ENCODE measurements at regions not wholly inside any gene's neighbourhood (a gene's known extent, or its start where the extent isn't known, plus 50 kb on each side); places are given as distances from the start of the nearest gene placed in this dataset.
"Not testable (repeated sequence)": the region's sequence is repeated elsewhere in the genome, so short reads cannot be mapped to it uniquely, and the experiment has no call there.

DNA sequence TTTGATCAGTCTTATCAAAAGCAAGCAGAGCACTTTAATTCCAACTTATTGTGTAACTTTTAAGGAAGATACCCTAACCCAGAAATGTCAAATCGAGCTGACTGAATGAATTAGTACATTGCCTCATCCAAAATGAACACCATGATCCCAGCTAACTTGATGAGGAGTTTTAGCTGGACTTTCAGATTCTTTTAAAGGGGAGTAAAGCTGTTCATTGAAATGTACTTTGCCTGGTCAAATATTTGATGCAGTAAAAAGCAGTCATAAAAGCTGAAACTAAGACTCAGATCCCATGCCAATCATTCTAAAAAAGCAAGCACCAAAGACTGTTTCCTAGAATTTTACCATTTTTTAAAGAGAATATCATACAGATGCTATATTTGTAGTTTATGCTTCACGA lies 114.1 kb downstream of the FSCB start:
- no peaks in the 10 kb centered on the region for H3K36me3 ChIP-seq (ENCODE audit: control insufficient read depth, insufficient read depth, low read length)
- H3K4me3 ChIP-seq (ENCODE audit: low read length), result no peak overlapping the region
- H3K27ac ChIP-seq (ENCODE audit: low read length), result no peak overlapping the region
- no peaks in the 10 kb centered on the region for H3K4me1 ChIP-seq (ENCODE audit: control insufficient read depth, insufficient read depth, low read length)
- no CpG with 5 or more reads among the region's 2 CpGs for WGBS (ENCODE audit: insufficient coverage)
- DNase-seq, result no peak
- H3K27me3 ChIP-seq (ENCODE audit: control insufficient read depth, insufficient read depth, low read length), result no peaks in the 10 kb centered on the region
- H3K9me3 ChIP-seq (replicated peaks; ENCODE audit: control insufficient read depth, low read depth, low read length), result no peaks in the 10 kb centered on the region

DNA sequence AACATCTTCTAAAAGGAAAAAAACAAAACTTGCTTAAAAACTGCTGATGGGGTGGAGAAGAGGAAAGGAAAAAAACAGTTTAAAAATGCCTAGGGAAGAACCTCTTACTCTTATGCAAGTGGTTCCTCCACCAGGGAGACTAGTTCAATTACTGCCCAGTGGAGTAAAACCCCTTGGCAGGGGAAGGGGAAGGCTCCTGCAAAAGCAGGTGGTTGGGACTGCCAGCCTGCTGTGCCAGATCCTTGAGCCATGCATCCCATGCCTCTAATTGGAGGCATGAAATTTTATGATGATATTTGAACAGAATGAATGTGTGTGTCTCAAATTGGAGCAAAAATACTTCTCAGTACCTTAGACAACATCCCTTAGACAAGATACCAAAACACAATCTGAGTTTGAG lies 118.8 kb downstream of the FSCB start:
- Histone ChIP-seq H3K9me3 (replicated peaks; ENCODE audit: control insufficient read depth, low read depth, low read length) (no peaks in the 10 kb centered on the region), H3K27me3 (ENCODE audit: control insufficient read depth, insufficient read depth, low read length) (no peaks in the 10 kb centered on the region), H3K36me3 (ENCODE audit: control insufficient read depth, insufficient read depth, low read length) (no peaks in the 10 kb centered on the region), H3K4me1 (ENCODE audit: control insufficient read depth, insufficient read depth, low read length) (no peaks in the 10 kb centered on the region), H3K27ac (ENCODE audit: low read length) (no peak overlapping the region), H3K4me3 (ENCODE audit: low read length) (no peak overlapping the region)
- no peak for DNase-seq

- DNase-seq, result no peak
- H3K36me3 ChIP-seq (ENCODE audit: control insufficient read depth, insufficient read depth, low read length), result no peaks in the 10 kb centered on the region
- 92% methylated on average over 4 of the region's 6 CpGs for WGBS (ENCODE audit: insufficient coverage)
- H3K27me3 ChIP-seq (ENCODE audit: control insufficient read depth, insufficient read depth, low read length), result no peaks in the 10 kb centered on the region
- no peaks in the 10 kb centered on the region for H3K4me1 ChIP-seq (ENCODE audit: control insufficient read depth, insufficient read depth, low read length)
- no peaks in the 10 kb centered on the region for H3K9me3 ChIP-seq (replicated peaks; ENCODE audit: control insufficient read depth, low read depth, low read length)
- H3K27ac ChIP-seq (ENCODE audit: low read length), result no peak overlapping the region
- H3K4me3 ChIP-seq (ENCODE audit: low read length), result no peak overlapping the region
Observed at GRCh38 chr14:44385906-44386305, 121.2 kb downstream of the FSCB start.

DNA sequence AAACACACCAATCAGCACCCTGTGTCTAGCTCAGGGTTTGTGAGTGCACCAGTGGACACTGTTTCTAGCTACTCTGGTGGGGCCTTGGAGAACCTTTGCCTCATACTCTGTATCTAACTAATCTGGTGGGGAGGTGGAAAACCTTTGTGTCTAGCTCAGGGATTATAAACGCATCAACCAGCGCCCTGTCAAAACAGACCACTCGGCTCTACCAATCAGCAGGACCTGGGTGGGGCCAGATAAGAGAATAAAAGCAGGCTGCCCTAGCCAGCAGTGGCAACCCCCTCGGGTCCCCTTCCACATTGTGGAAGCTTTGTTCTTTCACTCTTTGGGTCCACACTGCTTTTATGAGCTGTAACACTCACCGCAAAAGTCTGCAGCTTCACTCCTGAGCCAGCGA lies 121.8 kb downstream of the FSCB start:
- H3K9me3 ChIP-seq (replicated peaks; ENCODE audit: control insufficient read depth, low read depth, low read length); H3K27me3 ChIP-seq (ENCODE audit: control insufficient read depth, insufficient read depth, low read length); H3K4me3 ChIP-seq (ENCODE audit: low read length); H3K27ac ChIP-seq (ENCODE audit: low read length); DNase-seq; H3K36me3 ChIP-seq (ENCODE audit: control insufficient read depth, insufficient read depth, low read length); H3K4me1 ChIP-seq (ENCODE audit: control insufficient read depth, insufficient read depth, low read length): not testable (repeated sequence)
- 95% methylated on average over 5 of the region's 6 CpGs for WGBS (ENCODE audit: insufficient coverage)

DNA sequence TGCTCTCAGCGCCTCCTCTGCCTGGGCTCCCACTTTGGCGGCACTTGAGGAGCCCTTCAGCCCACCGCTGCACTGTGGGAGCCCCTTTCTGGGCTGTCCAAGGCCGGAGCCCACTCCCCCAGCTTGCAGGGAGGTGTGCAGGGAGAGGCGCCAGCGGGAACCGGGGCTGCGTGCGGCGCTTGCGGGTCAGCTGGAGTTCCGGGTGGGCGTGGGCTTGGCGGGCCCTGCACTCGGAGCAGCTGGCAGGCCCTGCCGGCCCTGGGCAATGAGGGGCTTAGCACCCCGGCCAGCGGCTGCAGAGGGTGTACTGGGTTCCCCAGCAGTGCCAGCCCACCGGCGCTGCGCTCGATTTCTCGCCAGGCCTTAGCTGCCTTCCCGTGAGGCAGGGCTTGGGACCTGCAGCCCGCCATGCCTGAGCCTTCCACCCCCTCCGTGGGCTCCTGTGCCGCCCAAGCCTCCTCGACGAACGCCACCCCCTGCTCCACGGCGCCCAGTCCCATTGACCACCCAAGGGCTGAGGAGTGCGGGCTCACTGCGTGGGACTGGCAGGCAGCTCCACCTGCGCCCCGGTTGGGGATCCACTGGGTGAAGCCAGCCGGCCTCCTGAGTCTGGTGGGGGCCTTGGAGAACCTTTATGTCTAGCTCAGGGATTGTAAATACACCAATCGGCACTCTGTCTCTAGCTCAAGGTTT lies 122.3 kb downstream of the FSCB start:
- not testable (repeated sequence) for H3K4me1 ChIP-seq (ENCODE audit: control insufficient read depth, insufficient read depth, low read length)
- WGBS (ENCODE audit: insufficient coverage), result 96% methylated on average over 22 of the region's 38 CpGs

GRCh38 chr14:44384093-44384492 lies 123.0 kb downstream of the FSCB start:
- Histone ChIP-seq H3K4me1 (ENCODE audit: control insufficient read depth, insufficient read depth, low read length) (no peaks in the 10 kb centered on the region), H3K27ac (ENCODE audit: low read length) (no peak overlapping the region), H3K36me3 (ENCODE audit: control insufficient read depth, insufficient read depth, low read length) (no peaks in the 10 kb centered on the region), H3K9me3 (replicated peaks; ENCODE audit: control insufficient read depth, low read depth, low read length) (no peaks in the 10 kb centered on the region), H3K4me3 (ENCODE audit: low read length) (no peak overlapping the region), H3K27me3 (ENCODE audit: control insufficient read depth, insufficient read depth, low read length) (no peaks in the 10 kb centered on the region)
- no peak for DNase-seq
- 68% methylated on average over 4 of the region's 5 CpGs for WGBS (ENCODE audit: insufficient coverage)

More for the DNA sequence above, 122.3 kb downstream of the FSCB start:
- H3K9me3 ChIP-seq (replicated peaks; ENCODE audit: control insufficient read depth, low read depth, low read length); DNase-seq; H3K36me3 ChIP-seq (ENCODE audit: control insufficient read depth, insufficient read depth, low read length); H3K27ac ChIP-seq (ENCODE audit: low read length); H3K4me3 ChIP-seq (ENCODE audit: low read length); H3K27me3 ChIP-seq (ENCODE audit: control insufficient read depth, insufficient read depth, low read length): not testable (repeated sequence)

GRCh38 chr14:44383636-44384035 lies 123.4 kb downstream of the FSCB start:
- no peaks in the 10 kb centered on the region for H3K27me3 ChIP-seq (ENCODE audit: control insufficient read depth, insufficient read depth, low read length)
- peak; percentile 36 for DNase-seq
- no peaks in the 10 kb centered on the region for H3K36me3 ChIP-seq (ENCODE audit: control insufficient read depth, insufficient read depth, low read length)
- H3K4me1 ChIP-seq (ENCODE audit: control insufficient read depth, insufficient read depth, low read length), result no peaks in the 10 kb centered on the region
- H3K4me3 ChIP-seq (ENCODE audit: low read length), result no peak overlapping the region
- no peak overlapping the region for H3K27ac ChIP-seq (ENCODE audit: low read length)
- H3K9me3 ChIP-seq (replicated peaks; ENCODE audit: control insufficient read depth, low read depth, low read length), result no peaks in the 10 kb centered on the region

DNA sequence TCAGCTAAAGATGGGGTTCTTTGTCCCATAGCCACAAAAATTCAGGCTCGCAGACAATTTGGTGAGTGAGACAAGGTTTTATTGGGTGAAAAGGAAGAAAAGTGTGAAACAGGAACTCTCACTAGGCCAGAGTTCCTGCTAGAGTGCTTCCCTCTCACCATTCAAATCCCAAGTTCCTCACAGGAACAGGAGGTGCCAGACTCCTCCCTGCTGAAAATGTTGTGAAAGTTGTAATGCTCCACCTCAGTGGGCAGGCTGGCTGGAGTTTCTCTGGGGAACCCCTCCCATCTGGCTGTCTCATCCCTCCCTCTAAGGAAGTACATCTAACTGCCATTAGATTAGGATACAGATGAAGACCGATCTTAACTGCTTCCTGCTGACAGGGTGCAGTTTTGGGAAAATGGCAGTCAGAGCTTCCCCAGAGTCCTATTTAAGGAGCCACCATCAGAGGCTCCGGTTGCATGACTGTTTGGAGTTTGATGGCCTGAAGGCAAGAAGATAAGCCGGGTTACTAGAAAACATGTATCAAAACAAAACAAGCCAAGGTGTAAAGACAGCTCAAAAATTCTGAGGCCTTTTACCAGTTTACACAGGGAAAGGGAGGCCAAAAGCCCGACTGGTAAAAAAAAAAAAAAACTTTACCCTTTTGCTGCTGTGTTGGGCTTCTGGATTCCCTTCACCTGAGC lies 127.6 kb downstream of the FSCB start:
- 0% methylated on average over 1 of the region's 5 CpGs for WGBS (ENCODE audit: insufficient coverage)
- no peaks in the 10 kb centered on the region for H3K27me3 ChIP-seq (ENCODE audit: control insufficient read depth, insufficient read depth, low read length)
- H3K9me3 ChIP-seq (replicated peaks; ENCODE audit: control insufficient read depth, low read depth, low read length), result peaks cover 6% of the 10 kb centered on the region
- peak; percentile 24 for DNase-seq
- H3K27ac ChIP-seq (ENCODE audit: low read length), result no peak overlapping the region
- H3K4me3 ChIP-seq (ENCODE audit: low read length), result no peak overlapping the region
- no peaks in the 10 kb centered on the region for H3K4me1 ChIP-seq (ENCODE audit: control insufficient read depth, insufficient read depth, low read length)
- no peaks in the 10 kb centered on the region for H3K36me3 ChIP-seq (ENCODE audit: control insufficient read depth, insufficient read depth, low read length)

DNA sequence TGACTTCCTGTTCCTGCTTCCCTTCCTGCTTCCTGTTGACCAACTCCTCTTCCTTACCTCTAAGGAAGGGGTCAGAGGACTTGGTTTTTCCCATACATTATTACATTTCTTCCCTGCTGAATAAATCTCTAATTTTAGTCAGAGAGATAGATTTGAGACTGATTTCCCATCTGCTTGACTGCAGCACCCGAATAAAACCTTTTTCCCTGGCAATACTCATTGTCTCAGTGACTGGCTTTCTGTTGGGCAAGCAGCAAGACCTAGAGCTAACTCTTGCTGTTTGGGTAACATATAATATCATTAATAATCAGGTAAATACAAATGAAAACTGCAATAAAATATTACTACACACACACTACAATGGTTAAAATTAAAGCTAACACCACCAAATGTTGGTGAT lies 132.2 kb downstream of the FSCB start:
- no peak for DNase-seq
- Histone ChIP-seq H3K27me3 (ENCODE audit: control insufficient read depth, insufficient read depth, low read length) (no peaks in the 10 kb centered on the region), H3K4me1 (ENCODE audit: control insufficient read depth, insufficient read depth, low read length) (no peaks in the 10 kb centered on the region), H3K27ac (ENCODE audit: low read length) (no peak overlapping the region), H3K9me3 (replicated peaks; ENCODE audit: control insufficient read depth, low read depth, low read length) (peaks cover 6% of the 10 kb centered on the region), H3K4me3 (ENCODE audit: low read length) (no peak overlapping the region), H3K36me3 (ENCODE audit: control insufficient read depth, insufficient read depth, low read length) (no peaks in the 10 kb centered on the region)
- no CpG with 5 or more reads among the region's 1 CpG for WGBS (ENCODE audit: insufficient coverage)

DNA sequence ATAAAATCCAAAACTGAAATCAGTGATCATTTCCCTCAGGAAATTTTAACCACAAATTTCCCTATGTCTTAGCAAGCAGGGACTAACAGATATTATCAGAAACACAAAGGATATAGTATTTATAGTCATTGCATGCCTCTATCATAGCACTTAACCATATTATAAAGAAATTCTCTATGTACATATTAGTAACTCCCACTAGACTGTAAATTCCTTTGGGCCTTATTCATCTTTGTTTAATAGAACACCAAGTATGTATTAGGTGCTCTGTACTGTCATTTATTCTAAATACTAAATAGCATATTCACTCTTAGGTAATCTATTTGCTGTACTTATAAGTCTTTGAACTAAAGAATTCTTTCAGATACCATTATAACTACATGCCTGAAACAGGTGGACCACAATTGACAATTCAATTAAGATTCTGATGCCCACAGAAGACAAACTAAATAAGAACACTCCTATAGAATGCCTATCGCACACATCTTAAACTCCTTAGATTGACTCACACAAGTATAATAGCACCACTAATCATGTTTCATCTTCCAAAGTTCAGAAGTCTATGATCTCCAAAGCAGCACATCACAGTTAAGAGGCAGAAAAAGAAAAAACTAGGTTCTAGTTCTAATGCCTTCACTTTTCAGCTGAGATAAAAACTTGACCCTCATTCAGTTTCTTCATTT lies 134.1 kb downstream of the FSCB start:
- H3K27me3 ChIP-seq (ENCODE audit: control insufficient read depth, insufficient read depth, low read length), result no peaks in the 10 kb centered on the region
- H3K36me3 ChIP-seq (ENCODE audit: control insufficient read depth, insufficient read depth, low read length), result no peaks in the 10 kb centered on the region
- WGBS (ENCODE audit: insufficient coverage), result no CpG with 5 or more reads among the region's 1 CpG
- H3K4me1 ChIP-seq (ENCODE audit: control insufficient read depth, insufficient read depth, low read length), result no peaks in the 10 kb centered on the region
- H3K9me3 ChIP-seq (replicated peaks; ENCODE audit: control insufficient read depth, low read depth, low read length), result peaks cover 6% of the 10 kb centered on the region
- H3K27ac ChIP-seq (ENCODE audit: low read length), result no peak overlapping the region
- no peak for DNase-seq
- H3K4me3 ChIP-seq (ENCODE audit: low read length), result no peak overlapping the region
